Rectal smooth muscle tissue (tissue), 1 donor: ENCODE measurements at regions not wholly inside any gene's neighbourhood (a gene's known extent, or its start where the extent isn't known, plus 50 kb on each side); places are given as distances from the start of the nearest gene placed in this dataset.

Experiments
- H3K27ac ChIP-seq: one replicate; pipeline ENCODE4 v1.7.0; 2013; ENCODE audit warnings: low read depth, low read length, inconsistent platforms
- H3K27me3 ChIP-seq: one replicate; pipeline ENCODE4 v1.7.0; 2013; ENCODE audit warnings: low read length; ENCODE audit not compliant: control insufficient read depth, insufficient read depth
- H3K36me3 ChIP-seq: one replicate; pipeline ENCODE4 v1.7.0; 2013; ENCODE audit warnings: low read length; ENCODE audit not compliant: control insufficient read depth, insufficient read depth
- H3K4me1 ChIP-seq: one replicate; pipeline ENCODE4 v1.7.0; 2013; ENCODE audit warnings: low read length; ENCODE audit not compliant: control insufficient read depth, insufficient read depth
- H3K4me3 ChIP-seq: one replicate; pipeline ENCODE4 v1.7.0; 2013; ENCODE audit warnings: low read length
- H3K9ac ChIP-seq: one replicate; pipeline ENCODE4 v1.7.0; 2013; ENCODE audit warnings: low read length

- Histone ChIP-seq H3K4me3 (no peak overlapping the region), H3K27me3 (no peaks in the 10 kb centered on the region), H3K27ac (no peak overlapping the region), H3K9ac (no peak overlapping the region), H3K36me3 (no peaks in the 10 kb centered on the region), H3K4me1 (no peaks in the 10 kb centered on the region)
Observed at GRCh38 chr5:159465604-159466003, 135.3 kb upstream of the IL12B start.

DNA sequence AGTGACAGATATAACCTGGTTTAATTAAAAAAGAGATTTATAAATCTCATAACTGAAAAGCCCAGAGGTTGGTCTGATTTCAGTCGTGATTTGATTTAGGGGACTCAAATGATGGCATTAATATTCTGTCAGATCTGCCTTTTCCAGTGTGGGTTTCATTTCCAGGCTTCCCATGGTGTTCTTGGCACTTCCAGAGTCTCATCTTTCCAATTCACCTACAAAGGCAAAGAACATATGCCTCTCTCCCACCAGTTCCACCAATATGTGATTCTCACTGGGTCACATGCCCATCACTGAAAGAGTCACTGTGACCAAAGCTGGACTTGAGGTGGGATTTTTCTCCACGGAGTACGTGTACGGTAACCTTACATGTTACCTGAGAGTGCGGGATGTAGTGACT is 137.4 kb upstream of the IL12B start:
- no peaks in the 10 kb centered on the region for H3K4me1 ChIP-seq
- no peaks in the 10 kb centered on the region for H3K27me3 ChIP-seq
- H3K9ac ChIP-seq, result no peak overlapping the region
- no peak overlapping the region for H3K27ac ChIP-seq
- no peaks in the 10 kb centered on the region for H3K36me3 ChIP-seq
- no peak overlapping the region for H3K4me3 ChIP-seq

DNA sequence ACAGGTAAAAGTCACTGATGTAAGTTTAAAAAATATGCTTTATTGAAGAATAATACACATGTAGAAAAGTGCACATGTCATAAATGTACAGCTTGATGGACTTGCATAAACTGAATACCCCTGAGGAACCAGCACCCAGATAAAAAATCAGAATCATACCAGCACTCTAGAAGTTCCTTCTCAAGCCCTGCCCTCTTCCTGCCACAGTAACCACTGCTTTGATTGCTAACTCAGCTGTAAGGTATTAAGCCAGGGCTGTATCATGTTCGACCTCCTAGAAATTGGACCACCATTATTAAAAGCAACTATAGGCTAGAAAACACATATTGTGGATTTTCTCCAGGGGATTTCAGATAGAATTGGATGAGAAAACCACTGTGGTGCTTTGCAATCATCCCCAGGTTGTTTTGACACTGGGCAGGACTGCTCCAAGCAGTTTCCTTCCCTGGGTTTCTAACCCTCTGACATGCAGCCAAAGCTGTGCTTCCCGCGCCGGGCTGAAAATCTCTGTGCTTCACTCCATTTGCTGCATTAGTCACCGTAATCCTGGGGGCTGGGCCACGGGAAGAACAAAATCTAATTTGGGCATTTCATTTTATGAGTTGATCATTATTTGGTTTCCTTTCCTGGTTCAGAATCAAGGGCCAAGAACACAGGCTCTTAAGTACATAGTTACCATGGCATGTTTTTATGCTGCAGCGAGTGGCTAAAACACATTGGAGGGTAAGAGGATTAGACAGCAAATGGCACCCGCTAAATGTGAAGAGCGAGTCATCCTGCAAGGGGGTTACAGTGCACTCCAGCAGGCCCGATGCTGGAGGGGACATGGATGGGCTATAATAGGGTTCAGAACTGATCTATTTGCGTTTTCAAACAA is 139.4 kb upstream of the IL12B start:
- H3K27ac ChIP-seq, result no peak overlapping the region
- H3K4me1 ChIP-seq, result no peaks in the 10 kb centered on the region
- H3K27me3 ChIP-seq, result no peaks in the 10 kb centered on the region
- no peaks in the 10 kb centered on the region for H3K36me3 ChIP-seq
- H3K4me3 ChIP-seq, result no peak overlapping the region
- H3K9ac ChIP-seq, result no peak overlapping the region

DNA sequence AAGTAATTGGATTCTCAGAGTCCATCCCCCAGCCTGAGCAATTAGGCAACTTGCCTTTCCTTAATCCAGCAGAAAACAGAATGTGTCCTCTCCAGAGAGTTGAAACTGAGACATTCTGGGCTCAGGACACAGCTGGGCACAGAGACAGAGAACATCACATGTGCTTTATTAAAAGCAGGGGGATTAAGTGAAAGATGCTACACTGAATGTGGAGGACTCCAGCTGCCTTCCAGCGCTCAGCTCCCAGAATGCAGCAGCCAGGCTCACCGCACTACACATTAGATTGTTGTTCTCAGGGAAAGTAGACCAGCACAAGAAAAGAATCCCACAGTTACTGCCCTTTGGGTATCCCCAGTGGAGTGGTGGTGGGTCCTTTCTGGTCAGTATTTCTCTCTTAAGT is 141.6 kb upstream of the IL12B start:
- H3K27me3 ChIP-seq, result no peaks in the 10 kb centered on the region
- H3K9ac ChIP-seq, result no peak overlapping the region
- no peak overlapping the region for H3K27ac ChIP-seq
- H3K36me3 ChIP-seq, result no peaks in the 10 kb centered on the region
- no peaks in the 10 kb centered on the region for H3K4me1 ChIP-seq
- H3K4me3 ChIP-seq, result no peak overlapping the region

GRCh38 chr5:159475026-159475425 is 144.7 kb upstream of the IL12B start:
- Histone ChIP-seq H3K27ac (no peak overlapping the region), H3K9ac (no peak overlapping the region), H3K4me1 (no peaks in the 10 kb centered on the region), H3K4me3 (no peak overlapping the region), H3K27me3 (no peaks in the 10 kb centered on the region), H3K36me3 (no peaks in the 10 kb centered on the region)

DNA sequence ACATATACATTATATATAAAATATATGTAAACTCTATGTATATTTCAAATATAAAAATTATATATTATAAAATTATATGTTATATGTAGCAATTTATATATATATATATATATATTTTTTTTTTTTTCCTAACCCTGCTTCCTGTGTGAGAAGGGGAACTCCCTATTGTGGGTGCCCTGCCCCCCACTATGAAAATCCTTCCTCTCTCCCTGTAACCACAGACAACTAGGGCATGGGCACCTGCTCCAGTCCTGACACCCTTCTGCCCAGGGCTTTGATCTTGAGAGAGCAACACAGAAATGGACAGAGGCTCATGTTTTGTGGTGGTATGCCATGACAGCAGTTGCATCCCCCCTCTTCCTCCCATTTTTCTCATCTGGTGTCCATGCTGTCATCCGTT is 148.7 kb upstream of the IL12B start:
- no peaks in the 10 kb centered on the region for H3K36me3 ChIP-seq
- no peak overlapping the region for H3K4me3 ChIP-seq
- no peak overlapping the region for H3K9ac ChIP-seq

DNA sequence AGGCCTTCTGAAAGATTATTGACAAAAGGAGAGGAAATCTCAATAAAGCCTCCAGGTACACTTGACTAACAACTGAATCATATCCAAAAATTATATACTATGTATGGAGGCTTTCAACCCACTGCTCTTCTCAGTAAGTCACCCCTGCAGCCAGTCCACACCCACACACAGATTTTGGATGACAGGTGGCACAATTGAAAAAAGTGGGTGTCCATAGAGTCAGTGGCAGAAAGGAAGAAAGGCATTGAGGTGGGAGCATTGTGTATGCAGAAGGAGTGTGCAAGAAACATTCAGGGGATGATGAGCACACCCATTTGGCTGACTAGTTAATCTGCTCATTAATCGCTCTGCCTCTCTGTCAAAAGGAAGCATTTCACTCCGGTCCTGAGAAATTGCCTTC is 150.6 kb upstream of the IL12B start:
- H3K4me1 ChIP-seq, result no peaks in the 10 kb centered on the region
- H3K36me3 ChIP-seq, result no peaks in the 10 kb centered on the region
- no peak overlapping the region for H3K4me3 ChIP-seq
- H3K9ac ChIP-seq, result no peak overlapping the region
- H3K27me3 ChIP-seq, result no peaks in the 10 kb centered on the region
- H3K27ac ChIP-seq, result no peak overlapping the region

More for the DNA sequence above, 148.7 kb upstream of the IL12B start:
- Histone ChIP-seq H3K27ac (no peak overlapping the region), H3K4me1 (no peaks in the 10 kb centered on the region), H3K27me3 (no peaks in the 10 kb centered on the region)

DNA sequence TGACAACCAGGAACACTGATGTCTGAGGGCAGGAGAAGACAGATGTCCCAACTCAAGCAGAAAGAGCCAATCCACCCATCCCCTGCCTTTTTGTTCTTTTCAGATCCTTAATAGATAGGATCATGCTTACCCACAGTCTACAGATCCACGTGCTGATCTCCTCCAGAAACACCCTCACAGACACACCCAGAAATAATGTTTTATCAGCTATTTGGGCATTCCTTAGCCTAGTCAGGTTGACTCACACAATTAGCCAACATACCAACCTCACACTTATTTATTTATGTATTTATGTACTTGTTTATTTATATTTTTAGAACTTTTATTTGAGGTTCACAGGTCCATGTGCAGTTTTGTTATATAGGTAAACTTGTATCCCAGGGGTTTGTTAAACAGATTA is 151.5 kb upstream of the IL12B start:
- no peak overlapping the region for H3K27ac ChIP-seq
- no peaks in the 10 kb centered on the region for H3K4me1 ChIP-seq

GRCh38 chr5:159486836-159487235 is 156.5 kb upstream of the IL12B start:
- no peak overlapping the region for H3K27ac ChIP-seq
- no peak overlapping the region for H3K9ac ChIP-seq
- H3K36me3 ChIP-seq, result no peaks in the 10 kb centered on the region
- no peak overlapping the region for H3K4me3 ChIP-seq
- no peaks in the 10 kb centered on the region for H3K4me1 ChIP-seq
- no peaks in the 10 kb centered on the region for H3K27me3 ChIP-seq

More for the DNA sequence above, 151.5 kb upstream of the IL12B start:
- no peak overlapping the region for H3K4me3 ChIP-seq
- no peaks in the 10 kb centered on the region for H3K27me3 ChIP-seq
- H3K36me3 ChIP-seq, result no peaks in the 10 kb centered on the region
- H3K9ac ChIP-seq, result no peak overlapping the region

DNA sequence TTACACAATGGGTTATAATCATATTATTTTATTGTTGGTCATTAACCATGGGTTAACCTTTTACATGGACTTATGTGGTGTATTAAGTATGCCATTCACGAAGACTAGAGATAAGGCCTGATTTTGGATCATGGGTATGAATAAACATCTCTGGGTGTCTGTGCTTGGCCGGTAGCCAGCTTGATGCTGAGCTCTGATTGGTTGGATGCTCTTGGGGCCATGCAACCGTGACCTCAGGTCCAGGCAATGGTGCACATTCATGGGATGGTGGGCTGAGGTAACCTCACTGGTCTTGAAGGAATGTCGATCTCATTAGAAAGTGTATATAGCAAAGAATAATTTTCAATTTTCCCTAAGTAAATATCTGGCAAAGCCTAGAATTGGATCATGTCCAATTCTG is 158.2 kb upstream of the IL12B start:
- Histone ChIP-seq H3K27me3 (no peaks in the 10 kb centered on the region), H3K4me1 (no peaks in the 10 kb centered on the region), H3K36me3 (no peaks in the 10 kb centered on the region), H3K9ac (no peak overlapping the region), H3K4me3 (no peak overlapping the region), H3K27ac (no peak overlapping the region)

- H3K36me3 ChIP-seq, result no peaks in the 10 kb centered on the region
- no peak overlapping the region for H3K9ac ChIP-seq
- H3K4me3 ChIP-seq, result no peak overlapping the region
- H3K4me1 ChIP-seq, result no peaks in the 10 kb centered on the region
- H3K27ac ChIP-seq, result no peak overlapping the region
- no peaks in the 10 kb centered on the region for H3K27me3 ChIP-seq
Observed at GRCh38 chr5:159489779-159490178, 159.5 kb upstream of the IL12B start.

- Histone ChIP-seq H3K36me3 (no peaks in the 10 kb centered on the region), H3K4me1 (no peaks in the 10 kb centered on the region), H3K27me3 (no peaks in the 10 kb centered on the region), H3K9ac (no peak overlapping the region), H3K4me3 (no peak overlapping the region), H3K27ac (no peak overlapping the region)
Observed at GRCh38 chr5:159490507-159490906, 160.2 kb upstream of the IL12B start.

GRCh38 chr5:159493696-159494095 is 163.4 kb upstream of the IL12B start:
- H3K36me3 ChIP-seq, result no peaks in the 10 kb centered on the region
- no peaks in the 10 kb centered on the region for H3K4me1 ChIP-seq
- H3K4me3 ChIP-seq, result no peak overlapping the region
- H3K9ac ChIP-seq, result no peak overlapping the region
- H3K27ac ChIP-seq, result no peak overlapping the region
- H3K27me3 ChIP-seq, result no peaks in the 10 kb centered on the region
